IMR-90 (cell line): ENCODE measurements at regions not wholly inside any gene's neighbourhood (a gene's known extent, or its start where the extent isn't known, plus 50 kb on each side); places are given as distances from the start of the nearest gene placed in this dataset.

Experiments used
- ATAC-seq: fragments of 200-7000 bp; cut with Tn5 transposase; 2 replicates; pipeline ENCODE4 v1.9.1; 2020; ENCODE audit warnings: low read depth, mild to moderate bottlenecking, moderate library complexity
- BruUV-seq: library from RNA; stranded (reverse); fragments of 400-500 nt; replicated peaks from 2 replicates; lab custom pipeline; 2021; lab: Mats Ljungman, UMichigan
- CTCF ChIA-PET: fragments of 300-600 bp; formaldehyde crosslinking; extraction: SDS; loops from one replicate; lab custom pipeline; 2021; ENCODE audit warnings: antibody characterized with exemption; lab: Yijun Ruan, JAX
- POLR2A ChIA-PET: fragments of 300-600 bp; sonication (Branson Sonifier 250); formaldehyde crosslinking; loops from one replicate; lab custom pipeline; 2022; ENCODE audit warnings: antibody characterized with exemption; ENCODE audit not compliant: unreplicated experiment; lab: Charles Lee
- DNase-seq: peaks from one replicate; pipeline ENCODE4 v3.0.0; 2013
- H2AFZ ChIP-seq: replicated peaks from 2 replicates; pipeline ENCODE3; 2013; ENCODE audit warnings: low read length, mild to moderate bottlenecking; ENCODE audit not compliant: poor library complexity
- H2AK5ac ChIP-seq: 2 replicates; pipeline ENCODE4 v1.6.1; 2013; ENCODE audit warnings: low read depth, low read length, inconsistent platforms
- H2AK9ac ChIP-seq: replicated peaks from 2 replicates; pipeline ENCODE3; 2013; ENCODE audit warnings: mild to moderate bottlenecking, low read depth, low read length, moderate library complexity; ENCODE audit not compliant: poor library complexity
- H2BK120ac ChIP-seq: 2 replicates; pipeline ENCODE4 v1.6.1; 2013; ENCODE audit warnings: low read depth, low read length, inconsistent platforms
- H2BK15ac ChIP-seq: 3 replicates; pipeline ENCODE4 v1.6.1; 2013; ENCODE audit warnings: low read depth, low read length, inconsistent platforms
- H2BK20ac ChIP-seq: 2 replicates; pipeline ENCODE4 v1.6.1; 2013; ENCODE audit warnings: low read depth, mild to moderate bottlenecking, inconsistent platforms, low read length, moderate library complexity
- H2BK5ac ChIP-seq: 2 replicates; pipeline ENCODE4 v1.6.1; 2013; ENCODE audit warnings: mild to moderate bottlenecking, low read depth, low read length, inconsistent platforms; ENCODE audit not compliant: poor library complexity, severe bottlenecking
- H3K14ac ChIP-seq: replicated peaks from 2 replicates; pipeline ENCODE4 v1.6.1; 2013; ENCODE audit warnings: low read depth, low read length, inconsistent platforms
- H3K18ac ChIP-seq: 2 replicates; pipeline ENCODE4 v1.6.1; 2013; ENCODE audit warnings: low read depth, low read length, control low read depth
- H3K23ac ChIP-seq: 2 replicates; pipeline ENCODE4 v1.6.1; 2013; ENCODE audit warnings: low read depth, low read length, inconsistent platforms
- H3K27ac ChIP-seq: 2 replicates; pipeline ENCODE4 v1.5.1; 2013; ENCODE audit warnings: mild to moderate bottlenecking, control low read depth, low read length; ENCODE audit not compliant: insufficient read depth
- H3K27me3 ChIP-seq: 2 replicates; pipeline ENCODE4 v1.6.1; 2013; ENCODE audit warnings: low read length; ENCODE audit not compliant: control insufficient read depth, insufficient read depth
- H3K36me3 ChIP-seq: 2 replicates; pipeline ENCODE4 v1.6.1; 2013; ENCODE audit warnings: low read length, mixed read lengths; ENCODE audit not compliant: control insufficient read depth, insufficient read depth
- H3K4ac ChIP-seq: 2 replicates; pipeline ENCODE4 v1.6.1; 2013; ENCODE audit warnings: low read depth, low read length, inconsistent platforms
- H3K4me1 ChIP-seq: 2 replicates; pipeline ENCODE4 v1.6.1; 2013; ENCODE audit warnings: low read length, mixed read lengths; ENCODE audit not compliant: control insufficient read depth, insufficient read depth
- H3K4me2 ChIP-seq: 2 replicates; pipeline ENCODE4 v1.6.1; 2013; ENCODE audit warnings: low read depth, mild to moderate bottlenecking, control low read depth, low read length, moderate library complexity
- H3K4me3 ChIP-seq: 2 replicates; pipeline ENCODE4 v1.5.1; 2013; ENCODE audit warnings: low read depth, mild to moderate bottlenecking, control low read depth, low read length, moderate library complexity; ENCODE audit not compliant: insufficient read depth
- H3K56ac ChIP-seq: 2 replicates; pipeline ENCODE4 v1.6.1; 2013; ENCODE audit warnings: low read length, inconsistent platforms; ENCODE audit not compliant: insufficient read depth; ENCODE audit errors: extremely low read depth
- H3K79me1 ChIP-seq, 2 experiments: 2 replicates each; pipeline ENCODE4 v1.6.1; 2013; ENCODE audit warnings: low read length in 2 of 2, inconsistent platforms in 1 of 2, low read depth in 1 of 2
- H3K9ac ChIP-seq: 2 replicates; pipeline ENCODE4 v1.6.1; 2013; ENCODE audit warnings: low read depth, low read length, control low read depth
- H3K9me1 ChIP-seq: 2 replicates; pipeline ENCODE4 v1.6.1; 2013; ENCODE audit warnings: low read length, inconsistent platforms; ENCODE audit not compliant: insufficient read depth
- H3K9me3 ChIP-seq: 2 replicates; pipeline ENCODE4 v1.6.1; 2013; ENCODE audit warnings: low read length; ENCODE audit not compliant: control insufficient read depth, insufficient read depth
- H4K20me1 ChIP-seq: 2 replicates; pipeline ENCODE4 v1.6.1; 2013; ENCODE audit warnings: low read length, inconsistent platforms; ENCODE audit not compliant: insufficient read depth
- H4K5ac ChIP-seq: 2 replicates; pipeline ENCODE4 v1.6.1; 2013; ENCODE audit warnings: mild to moderate bottlenecking, low read depth, low read length, control low read depth
- H4K8ac ChIP-seq, 2 experiments: 2 replicates each; pipeline ENCODE4 v1.6.1; 2013; ENCODE audit warnings: low read depth in 2 of 2, low read length in 2 of 2, control low read depth in 1 of 2, inconsistent platforms in 1 of 2
- H4K91ac ChIP-seq: 2 replicates; pipeline ENCODE4 v1.6.1; 2013; ENCODE audit warnings: low read depth, low read length, inconsistent platforms; ENCODE audit not compliant: insufficient read depth
- BHLHE40 ChIP-seq: fragments of 150-350 bp; IDR thresholded peaks from 2 replicates; pipeline ENCODE4 v1.6.1; 2016; ENCODE audit warnings: mild to moderate bottlenecking, low read depth, low read length
- CEBPB ChIP-seq: IDR thresholded peaks from 2 replicates; pipeline ENCODE4 v1.6.1; 2012; ENCODE audit warnings: low read depth, low read length, improper control_type of control experiment
- CHD1 ChIP-seq: IDR thresholded peaks from 2 replicates; pipeline ENCODE4 v1.6.1; 2012; ENCODE audit warnings: low read depth, low read length, improper control_type of control experiment
- CTCF ChIP-seq: conservative IDR thresholded peaks from 2 replicates; pipeline ENCODE4 v1.5.1; 2012; ENCODE audit warnings: mild to moderate bottlenecking, low read depth, low read length, improper control_type of control experiment
- ELK1 ChIP-seq: fragments of 150-350 bp; IDR thresholded peaks from 2 replicates; pipeline ENCODE4 v1.6.1; 2016; ENCODE audit warnings: low read depth, mild to moderate bottlenecking, low read length, moderate library complexity, borderline replicate concordance
- FOS ChIP-seq: fragments of 150-350 bp; IDR thresholded peaks from 2 replicates; pipeline ENCODE4 v1.6.1; 2016; ENCODE audit warnings: low read depth, low read length
- MAZ ChIP-seq: IDR thresholded peaks from 2 replicates; pipeline ENCODE4 v1.6.1; 2012; ENCODE audit warnings: low read depth, mild to moderate bottlenecking, low read length, improper control_type of control experiment, moderate library complexity, borderline replicate concordance
- MXI1 ChIP-seq: IDR thresholded peaks from 2 replicates; pipeline ENCODE4 v1.6.1; 2012; ENCODE audit warnings: low read depth, mild to moderate bottlenecking, low read length, moderate library complexity, borderline replicate concordance
- NFE2L2 ChIP-seq: fragments of 150-350 bp; IDR thresholded peaks from 2 replicates; pipeline ENCODE4 v1.6.1; 2016; ENCODE audit warnings: low read depth, mild to moderate bottlenecking, low read length
- POLR2A ChIP-seq: IDR thresholded peaks from 2 replicates; pipeline ENCODE4 v1.6.1; 2012; ENCODE audit warnings: mild to moderate bottlenecking, low read depth, low read length
- RAD21 ChIP-seq: IDR thresholded peaks from 2 replicates; pipeline ENCODE4 v1.6.1; 2012; ENCODE audit warnings: low read length, improper control_type of control experiment
- RCOR1 ChIP-seq: IDR thresholded peaks from 2 replicates; pipeline ENCODE4 v1.6.1; 2012; ENCODE audit warnings: mild to moderate bottlenecking, low read length, improper control_type of control experiment; ENCODE audit not compliant: insufficient replicate concordance
- SMC3 ChIP-seq: fragments of 150-350 bp; IDR thresholded peaks from 2 replicates; pipeline ENCODE4 v1.6.1; 2016; ENCODE audit warnings: low read depth, mild to moderate bottlenecking, antibody characterized with exemption, low read length, moderate library complexity
- USF2 ChIP-seq: fragments of 150-350 bp; IDR thresholded peaks from 2 replicates; pipeline ENCODE4 v1.6.1; 2017; ENCODE audit warnings: mild to moderate bottlenecking, antibody characterized with exemption, low read length, low read depth
- WGBS, 2 experiments: methylation state at CpG; one replicate each; pipeline versions ENCODE4 v1.1.5 to v1.1.7; 2013; ENCODE audit warnings: missing lambda C conversion rate in 2 of 2; ENCODE audit not compliant: insufficient read length in 1 of 2; ENCODE audit errors: extremely low coverage in 2 of 2; 5-methylcytosine and 5-hydroxymethylcytosine counted together
- dilution Hi-C: fragments of 300-500 bp; cut with HindIII; formaldehyde crosslinking; loops from one replicate; pipeline ENCODE4 v1.14.3; 2018; ENCODE audit warnings: low sequenced_read_pairs; ENCODE audit not compliant: unreplicated experiment
- in situ Hi-C: fragments of 300-500 bp; cut with MboI; formaldehyde crosslinking; loops from 3 replicates; pipeline ENCODE4 v1.14.3; 2019; ENCODE audit warnings: low sequenced_read_pairs, inconsistent platforms, mixed read lengths
- intact Hi-C: fragments of 100-400 bp; cut with micrococcal nuclease; formaldehyde crosslinking; loops from 2 replicates; pipeline ENCODE4 v1.10.0; 2022

DNA sequence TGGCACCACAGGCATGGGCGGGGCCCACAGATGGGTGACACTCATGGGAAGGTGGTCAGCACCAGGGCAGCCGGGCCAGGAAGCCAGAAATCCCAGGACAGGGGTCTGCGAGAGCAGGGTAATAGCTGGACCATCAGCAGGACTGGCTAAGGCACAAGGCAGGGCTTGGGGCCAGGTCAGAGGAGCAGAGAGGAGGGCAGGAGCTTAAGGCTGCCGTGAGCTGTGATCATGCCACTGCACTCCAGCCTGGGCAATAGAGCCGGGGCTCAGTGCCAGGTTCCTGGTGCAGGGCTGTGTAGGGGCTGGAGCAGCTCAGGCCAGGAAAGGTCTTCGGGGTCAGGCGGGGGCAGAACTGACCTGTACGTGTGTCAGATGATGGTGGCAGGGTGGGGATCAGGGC lies 64.2 kb upstream of the LINGO1 start:
- no peak for DNase-seq
- CTCF ChIA-PET, result no interaction called here
- H4K5ac ChIP-seq, result no peak overlapping the region
- no peak overlapping the region for H3K4me3 ChIP-seq
- POLR2A ChIA-PET, result no interaction called here
- H3K27me3 ChIP-seq, result peaks cover 38% of the 10 kb centered on the region
- intact Hi-C loops (no loop called here), in situ Hi-C loops (no loop called here), dilution Hi-C loops (no loop called here)
- no peak overlapping the region for H2BK20ac ChIP-seq
- H3K9me3 ChIP-seq, result no peaks in the 10 kb centered on the region
- H3K79me1 ChIP-seq, result no peaks in the 10 kb centered on the region
- H3K9me1 ChIP-seq, result 0 out of 2 replicates have a peak, but pooled peaks cover 2% of the 10 kb centered on the region
- no peak overlapping the region for H2AFZ ChIP-seq
- H3K36me3 ChIP-seq, result no peaks in the 10 kb centered on the region
- no peak overlapping the region for H3K9ac ChIP-seq
- H2AK5ac ChIP-seq, result no peak overlapping the region
- H3K56ac ChIP-seq, result no peak overlapping the region
- WGBS, 2 experiments, result 53% methylated on average over 4 of the region's 8 CpGs; no CpG with 5 or more reads in 1 of the 2 experiments
- no peak overlapping the region for H2BK120ac ChIP-seq
- no peaks in the 10 kb centered on the region for H3K4me1 ChIP-seq
- TF ChIP-seq CEBPB (no peak), ELK1 (no peak), BHLHE40 (no peak), RCOR1 (no peak), USF2 (no peak), NFE2L2 (no peak), MXI1 (no peak), CHD1 (no peak), RAD21 (no peak), MAZ (no peak), POLR2A (no peak), CTCF (no peak), SMC3 (no peak), FOS (no peak)
- no peak overlapping the region for H4K8ac ChIP-seq
- no peak for ATAC-seq
- no peak overlapping the region for H3K14ac ChIP-seq
- no peaks in the 10 kb centered on the region for H4K20me1 ChIP-seq
- H3K4me2 ChIP-seq, result no peak overlapping the region
- H3K4ac ChIP-seq, result no peak overlapping the region
- H2AK9ac ChIP-seq, result no peak overlapping the region
- no peak overlapping the region for H4K91ac ChIP-seq
- H2BK5ac ChIP-seq, result no peak overlapping the region
- no peak overlapping the region for H3K18ac ChIP-seq
- H3K23ac ChIP-seq, result no peak overlapping the region
- no peak overlapping the region for H3K27ac ChIP-seq
- no TSS peak for BruUV-seq
- no peak overlapping the region for H2BK15ac ChIP-seq
